ENCODE measurements at regions not wholly inside any gene's neighbourhood (a gene's known extent, or its start where the extent isn't known, plus 50 kb on each side); places are given as distances from the start of the nearest gene placed in this dataset.

GRCh38 chr9:118276784-118277183, 572.6 kb downstream of the TLR4 start:
- Histone ChIP-seq H3K27ac (replicated peaks in 1 of 4) (no peak overlapping the region), H3K27me3 (no peaks in the 10 kb centered on the region), H3K9me3 (no peaks in the 10 kb centered on the region), H3K4me1 (no peaks in the 10 kb centered on the region), H3K36me3 (no peaks in the 10 kb centered on the region), H3K4me3 (no peak overlapping the region)
- intact Hi-C loops (cut with DNase I), result no loop called here
- 76% methylated on average over 6 of the region's 6 CpGs for WGBS
- DNase-seq (ENCODE audit: extremely low spot score), result no peak
- TF ChIP-seq POLR2AphosphoS5 (IDR thresholded peaks at IDR 0.05), result no peak
- no peak for TF ChIP-seq POLR2A (IDR thresholded peaks at IDR 0.05; ENCODE audit: low read depth)
- TF ChIP-seq CTCF (IDR thresholded peaks at IDR 0.05), result no peak
- TF ChIP-seq EP300 (IDR thresholded peaks at IDR 0.05), result no peak

- DNase-seq (ENCODE audit: extremely low spot score), result no peak
- H3K27ac ChIP-seq (replicated peaks in 1 of 4), result no peak overlapping the region
Observed at GRCh38 chr9:118281772-118282171, 577.6 kb downstream of the TLR4 start.

GRCh38 chr9:118283488-118283887, 579.3 kb downstream of the TLR4 start:
- H3K27ac ChIP-seq (replicated peaks in 1 of 4), result no peak overlapping the region
- no peaks in the 10 kb centered on the region for H3K36me3 ChIP-seq
- H3K9me3 ChIP-seq, result no peaks in the 10 kb centered on the region
- no peaks in the 10 kb centered on the region for H3K27me3 ChIP-seq
- TF ChIP-seq POLR2AphosphoS5 (IDR thresholded peaks at IDR 0.05) (no peak), POLR2A (IDR thresholded peaks at IDR 0.05; ENCODE audit: low read depth) (no peak), CTCF (IDR thresholded peaks at IDR 0.05) (no peak), EP300 (IDR thresholded peaks at IDR 0.05) (no peak)
- intact Hi-C loops (cut with DNase I), result no loop called here
- DNase-seq (ENCODE audit: extremely low spot score), result no peak
- no peaks in the 10 kb centered on the region for H3K4me1 ChIP-seq
- no peak overlapping the region for H3K4me3 ChIP-seq

More at GRCh38 chr9:118281772-118282171, 577.6 kb downstream of the TLR4 start:
- Histone ChIP-seq H3K4me3 (no peak overlapping the region), H3K4me1 (no peaks in the 10 kb centered on the region), H3K27me3 (no peaks in the 10 kb centered on the region), H3K36me3 (no peaks in the 10 kb centered on the region), H3K9me3 (no peaks in the 10 kb centered on the region)
- intact Hi-C loops (cut with DNase I), result no loop called here
- TF ChIP-seq CTCF (IDR thresholded peaks at IDR 0.05) (no peak), EP300 (IDR thresholded peaks at IDR 0.05) (no peak), POLR2AphosphoS5 (IDR thresholded peaks at IDR 0.05) (no peak), POLR2A (IDR thresholded peaks at IDR 0.05; ENCODE audit: low read depth) (no peak)
- WGBS, result 49% methylated on average over 3 of the region's 3 CpGs

- no peak overlapping the region for H3K4me3 ChIP-seq
- no peak for TF ChIP-seq EP300 (IDR thresholded peaks at IDR 0.05)
- no peak for TF ChIP-seq CTCF (IDR thresholded peaks at IDR 0.05)
- TF ChIP-seq POLR2AphosphoS5 (IDR thresholded peaks at IDR 0.05), result no peak
- no peak for TF ChIP-seq POLR2A (IDR thresholded peaks at IDR 0.05; ENCODE audit: low read depth)
- no peak for DNase-seq (ENCODE audit: extremely low spot score)
- H3K27me3 ChIP-seq, result no peaks in the 10 kb centered on the region
- no peaks in the 10 kb centered on the region for H3K36me3 ChIP-seq
- no peaks in the 10 kb centered on the region for H3K4me1 ChIP-seq
- no peaks in the 10 kb centered on the region for H3K9me3 ChIP-seq
- intact Hi-C loops (cut with DNase I), result no loop called here
- 68% methylated on average over 3 of the region's 3 CpGs for WGBS
- H3K27ac ChIP-seq (replicated peaks in 1 of 4), result no peak overlapping the region
Observed at GRCh38 chr9:118290116-118290515, 585.9 kb downstream of the TLR4 start.

GRCh38 chr9:118295413-118295812, 591.2 kb downstream of the TLR4 start:
- Histone ChIP-seq H3K9me3 (no peaks in the 10 kb centered on the region), H3K4me3 (no peak overlapping the region), H3K4me1 (no peaks in the 10 kb centered on the region), H3K36me3 (no peaks in the 10 kb centered on the region), H3K27ac (replicated peaks in 1 of 4) (no peak overlapping the region), H3K27me3 (no peaks in the 10 kb centered on the region)
- intact Hi-C loops (cut with DNase I), result no loop called here
- no peak for DNase-seq (ENCODE audit: extremely low spot score)
- TF ChIP-seq POLR2A (IDR thresholded peaks at IDR 0.05; ENCODE audit: low read depth), result no peak
- TF ChIP-seq POLR2AphosphoS5 (IDR thresholded peaks at IDR 0.05), result no peak
- no peak for TF ChIP-seq CTCF (IDR thresholded peaks at IDR 0.05)
- no peak for TF ChIP-seq EP300 (IDR thresholded peaks at IDR 0.05)
- WGBS, result 73% methylated on average over 4 of the region's 4 CpGs

Data from esophagus muscularis mucosa (tissue), 4 donors.